ENCODE measurements at regions not wholly inside any gene's neighbourhood (a gene's known extent, or its start where the extent isn't known, plus 50 kb on each side); places are given as distances from the start of the nearest gene placed in this dataset.

DNA sequence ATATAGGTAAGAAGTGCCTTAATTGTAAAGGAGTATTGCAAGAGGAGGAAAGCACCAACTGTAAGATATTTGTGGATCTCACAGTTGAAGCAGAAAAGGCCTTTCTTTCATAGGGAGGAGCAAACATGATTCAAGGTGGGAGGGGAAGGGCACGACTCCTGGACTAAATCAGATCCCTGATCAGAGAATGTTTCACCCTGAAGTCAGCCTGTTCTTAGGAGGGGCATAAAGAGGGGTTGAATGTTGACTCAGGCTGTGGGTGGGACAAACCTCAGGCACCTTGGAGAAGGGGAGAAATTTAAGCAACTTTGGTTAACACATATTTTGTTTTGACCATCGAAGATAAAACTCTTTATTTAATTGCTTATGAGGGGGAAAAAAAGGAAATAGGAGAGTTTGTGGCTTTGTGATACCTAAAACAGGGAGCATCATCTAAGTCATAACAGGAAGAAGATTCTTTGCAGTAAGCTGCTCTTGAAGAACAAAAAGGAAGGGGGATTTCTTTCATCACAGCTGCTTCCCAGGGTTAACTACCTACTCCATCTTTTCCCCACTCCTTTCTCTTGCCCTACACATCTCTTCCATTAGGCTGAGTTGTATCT is 158.6 kb upstream of the ZNF267 start:
- TF ChIP-seq FOXP2 (optimal IDR thresholded peaks at IDR 0.05; ENCODE audit: borderline replicate concordance, extremely low read depth, extremely low read length, insufficient read depth) (no peak), SIN3A (IDR thresholded peaks at IDR 0.05; ENCODE audit: borderline replicate concordance, insufficient read depth, low read length) (no peak), TAF1 (IDR thresholded peaks at IDR 0.05; ENCODE audit: borderline replicate concordance, insufficient read depth, low read length) (no peak), POLR2AphosphoS5 (IDR thresholded peaks at IDR 0.05; ENCODE audit: low read depth, low read length) (no peak)
- TF ChIP-seq, protein P1, sequence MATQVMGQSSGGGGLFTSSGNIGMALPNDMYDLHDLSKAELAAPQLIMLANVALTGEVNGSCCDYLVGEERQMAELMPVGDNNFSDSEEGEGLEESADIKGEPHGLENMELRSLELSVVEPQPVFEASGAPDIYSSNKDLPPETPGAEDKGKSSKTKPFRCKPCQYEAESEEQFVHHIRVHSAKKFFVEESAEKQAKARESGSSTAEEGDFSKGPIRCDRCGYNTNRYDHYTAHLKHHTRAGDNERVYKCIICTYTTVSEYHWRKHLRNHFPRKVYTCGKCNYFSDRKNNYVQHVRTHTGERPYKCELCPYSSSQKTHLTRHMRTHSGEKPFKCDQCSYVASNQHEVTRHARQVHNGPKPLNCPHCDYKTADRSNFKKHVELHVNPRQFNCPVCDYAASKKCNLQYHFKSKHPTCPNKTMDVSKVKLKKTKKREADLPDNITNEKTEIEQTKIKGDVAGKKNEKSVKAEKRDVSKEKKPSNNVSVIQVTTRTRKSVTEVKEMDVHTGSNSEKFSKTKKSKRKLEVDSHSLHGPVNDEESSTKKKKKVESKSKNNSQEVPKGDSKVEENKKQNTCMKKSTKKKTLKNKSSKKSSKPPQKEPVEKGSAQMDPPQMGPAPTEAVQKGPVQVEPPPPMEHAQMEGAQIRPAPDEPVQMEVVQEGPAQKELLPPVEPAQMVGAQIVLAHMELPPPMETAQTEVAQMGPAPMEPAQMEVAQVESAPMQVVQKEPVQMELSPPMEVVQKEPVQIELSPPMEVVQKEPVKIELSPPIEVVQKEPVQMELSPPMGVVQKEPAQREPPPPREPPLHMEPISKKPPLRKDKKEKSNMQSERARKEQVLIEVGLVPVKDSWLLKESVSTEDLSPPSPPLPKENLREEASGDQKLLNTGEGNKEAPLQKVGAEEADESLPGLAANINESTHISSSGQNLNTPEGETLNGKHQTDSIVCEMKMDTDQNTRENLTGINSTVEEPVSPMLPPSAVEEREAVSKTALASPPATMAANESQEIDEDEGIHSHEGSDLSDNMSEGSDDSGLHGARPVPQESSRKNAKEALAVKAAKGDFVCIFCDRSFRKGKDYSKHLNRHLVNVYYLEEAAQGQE (IDR thresholded peaks at IDR 0.05; ENCODE audit: insufficient read depth in 1 of 2, low read depth in 2 of 2, low read length in 2 of 2), result no peak

DNA sequence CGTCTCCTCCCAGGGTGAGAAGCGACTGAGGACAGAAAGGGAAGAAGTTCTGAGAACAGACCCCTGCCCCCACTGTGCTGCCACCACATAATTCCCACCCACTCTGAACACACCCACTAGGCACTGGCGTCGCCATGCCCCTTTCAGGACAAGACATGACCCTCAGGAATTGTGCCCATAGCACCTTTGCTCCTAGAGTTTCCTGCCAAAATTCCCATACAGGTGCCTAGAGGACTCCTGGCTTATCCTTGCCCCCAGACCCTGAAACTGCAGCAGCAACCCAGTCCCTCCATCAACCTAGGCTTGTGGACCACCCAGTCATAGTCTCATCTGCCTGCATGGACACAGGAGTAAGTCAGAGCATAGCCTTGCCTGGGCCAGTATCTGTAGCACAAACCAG is 157.7 kb upstream of the ZNF267 start:
- TF ChIP-seq SIN3A (IDR thresholded peaks at IDR 0.05; ENCODE audit: borderline replicate concordance, insufficient read depth, low read length) (no peak), POLR2AphosphoS5 (IDR thresholded peaks at IDR 0.05; ENCODE audit: low read depth, low read length) (no peak), TAF1 (IDR thresholded peaks at IDR 0.05; ENCODE audit: borderline replicate concordance, insufficient read depth, low read length) (no peak), FOXP2 (optimal IDR thresholded peaks at IDR 0.05; ENCODE audit: borderline replicate concordance, extremely low read depth, extremely low read length, insufficient read depth) (no peak)
- TF ChIP-seq, protein P1 (IDR thresholded peaks at IDR 0.05; ENCODE audit: insufficient read depth in 1 of 2, low read depth in 2 of 2, low read length in 2 of 2), result no peak

DNA sequence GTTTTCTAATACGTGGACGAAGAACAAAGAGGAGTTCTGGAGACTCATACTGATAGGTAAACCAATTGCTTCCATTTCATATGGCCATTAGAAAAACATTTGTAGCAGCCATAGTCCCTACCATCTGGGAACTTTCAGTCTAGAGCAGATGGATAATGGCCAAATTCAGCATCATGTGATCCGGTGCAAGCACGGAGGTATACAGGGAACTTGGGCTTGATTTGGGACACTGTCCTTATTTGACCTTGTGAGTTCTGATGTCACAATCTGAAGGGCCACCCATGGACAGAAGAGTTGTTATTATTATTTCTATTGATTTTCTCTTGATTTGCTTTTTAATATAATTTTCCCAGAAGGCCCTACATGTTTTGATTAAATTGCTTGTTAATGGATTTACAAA is 154.6 kb upstream of the ZNF267 start:
- no peak for TF ChIP-seq TAF1 (IDR thresholded peaks at IDR 0.05; ENCODE audit: borderline replicate concordance, insufficient read depth, low read length)
- no peak for TF ChIP-seq FOXP2 (optimal IDR thresholded peaks at IDR 0.05; ENCODE audit: borderline replicate concordance, extremely low read depth, extremely low read length, insufficient read depth)

DNA sequence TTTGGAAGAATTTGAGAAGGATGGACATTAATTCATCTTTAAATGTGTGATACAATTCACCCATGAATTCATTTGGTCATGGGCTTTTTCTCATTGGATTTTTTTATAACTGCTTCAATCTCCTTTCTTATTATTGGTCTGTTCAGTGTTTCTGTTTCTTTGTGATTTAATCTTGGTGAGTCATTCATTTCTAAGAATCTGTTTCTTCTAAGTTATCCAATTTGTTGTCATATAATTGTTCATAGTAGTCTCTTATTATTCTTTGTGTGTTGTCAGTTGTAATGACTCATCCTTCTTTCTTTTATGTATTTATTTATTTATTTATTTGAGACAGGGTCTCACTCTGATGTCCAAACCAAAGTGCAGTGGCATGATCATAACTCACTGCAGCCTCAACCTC is 146.1 kb upstream of the ZNF267 start:
- TF ChIP-seq, protein P1 (IDR thresholded peaks at IDR 0.05; ENCODE audit: insufficient read depth in 1 of 2, low read depth in 2 of 2, low read length in 2 of 2), result no peak
- no peak for TF ChIP-seq POLR2AphosphoS5 (IDR thresholded peaks at IDR 0.05; ENCODE audit: low read depth, low read length)
- TF ChIP-seq FOXP2 (optimal IDR thresholded peaks at IDR 0.05; ENCODE audit: borderline replicate concordance, extremely low read depth, extremely low read length, insufficient read depth), result no peak
- TF ChIP-seq SIN3A (IDR thresholded peaks at IDR 0.05; ENCODE audit: borderline replicate concordance, insufficient read depth, low read length), result no peak
- no peak for TF ChIP-seq TAF1 (IDR thresholded peaks at IDR 0.05; ENCODE audit: borderline replicate concordance, insufficient read depth, low read length)

DNA sequence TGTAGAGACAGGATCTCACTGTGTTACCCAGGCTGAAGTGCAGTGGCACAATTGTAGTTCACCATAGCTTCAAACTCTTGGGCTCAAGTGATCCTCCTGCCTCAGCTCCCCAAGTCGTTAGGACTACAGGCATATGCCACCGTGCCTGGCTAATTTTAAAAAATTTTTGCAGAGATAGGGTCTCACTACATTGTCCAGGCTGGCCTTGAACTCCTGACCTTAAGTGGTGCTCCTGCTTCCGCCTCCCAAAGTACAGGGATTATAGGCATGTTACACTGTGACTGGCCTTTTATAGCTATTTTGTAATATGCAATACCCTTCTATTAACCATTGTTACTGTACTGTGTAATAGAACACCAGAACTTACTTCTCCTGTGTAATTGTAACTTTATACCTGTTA is 139.3 kb upstream of the ZNF267 start:
- TF ChIP-seq POLR2AphosphoS5 (IDR thresholded peaks at IDR 0.05; ENCODE audit: low read depth, low read length) (no peak), SIN3A (IDR thresholded peaks at IDR 0.05; ENCODE audit: borderline replicate concordance, insufficient read depth, low read length) (no peak), TAF1 (IDR thresholded peaks at IDR 0.05; ENCODE audit: borderline replicate concordance, insufficient read depth, low read length) (no peak), FOXP2 (optimal IDR thresholded peaks at IDR 0.05; ENCODE audit: borderline replicate concordance, extremely low read depth, extremely low read length, insufficient read depth) (no peak)
- TF ChIP-seq, protein P1 (IDR thresholded peaks at IDR 0.05; ENCODE audit: insufficient read depth in 1 of 2, low read depth in 2 of 2, low read length in 2 of 2), result no peak

All from PFSK-1 (cell line).